NCI-H2196 treated with DMSO at 0.1 percent for 48 hours (cell line): ENCODE measurements at regions not wholly inside any gene's neighbourhood (a gene's known extent, or its start where the extent isn't known, plus 50 kb on each side); places are given as distances from the start of the nearest gene placed in this dataset.

ENCODE experiments used
- DNase-seq: peaks from one replicate; lab custom pipeline; 2025; ENCODE audit not compliant: unreplicated experiment; lab: John Stamatoyannopoulos, UW

DNA sequence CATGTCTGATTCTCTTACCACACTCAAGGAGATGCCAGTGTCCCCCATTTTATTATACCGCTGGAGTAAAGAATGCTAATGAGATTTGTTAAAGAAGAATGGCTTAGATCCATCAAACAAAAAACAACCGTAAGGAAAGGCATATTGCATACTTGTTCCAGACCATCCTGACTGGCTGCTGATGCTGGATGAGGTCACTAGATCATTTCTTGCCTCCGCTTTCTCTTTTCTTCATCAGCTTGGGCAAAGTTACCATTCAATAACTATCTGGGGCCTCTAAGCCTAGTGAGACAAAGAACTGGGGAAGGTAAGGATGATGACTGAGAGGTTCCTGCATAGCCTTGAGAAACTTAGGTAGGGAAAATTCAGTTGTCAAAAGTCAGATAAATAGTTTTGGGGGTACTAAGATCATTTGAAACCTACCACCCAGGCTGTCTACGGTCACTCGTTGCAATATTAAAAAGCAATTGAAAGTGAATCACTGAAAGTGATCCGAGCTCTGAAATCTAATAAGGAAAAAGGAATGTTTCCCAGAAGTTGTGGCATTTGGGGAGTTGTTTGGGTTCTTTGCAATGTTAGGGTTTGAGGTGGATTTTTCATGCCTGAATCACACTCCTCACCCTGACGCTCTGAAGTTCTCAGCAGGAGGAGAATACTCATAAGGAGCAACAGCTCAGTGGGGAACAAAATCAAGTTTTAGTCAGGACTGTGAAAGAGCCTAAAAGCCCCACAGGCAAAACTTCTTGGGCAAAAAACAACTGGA is 176.8 kb downstream of the HHIPL2 start:
- no peak for DNase-seq

DNA sequence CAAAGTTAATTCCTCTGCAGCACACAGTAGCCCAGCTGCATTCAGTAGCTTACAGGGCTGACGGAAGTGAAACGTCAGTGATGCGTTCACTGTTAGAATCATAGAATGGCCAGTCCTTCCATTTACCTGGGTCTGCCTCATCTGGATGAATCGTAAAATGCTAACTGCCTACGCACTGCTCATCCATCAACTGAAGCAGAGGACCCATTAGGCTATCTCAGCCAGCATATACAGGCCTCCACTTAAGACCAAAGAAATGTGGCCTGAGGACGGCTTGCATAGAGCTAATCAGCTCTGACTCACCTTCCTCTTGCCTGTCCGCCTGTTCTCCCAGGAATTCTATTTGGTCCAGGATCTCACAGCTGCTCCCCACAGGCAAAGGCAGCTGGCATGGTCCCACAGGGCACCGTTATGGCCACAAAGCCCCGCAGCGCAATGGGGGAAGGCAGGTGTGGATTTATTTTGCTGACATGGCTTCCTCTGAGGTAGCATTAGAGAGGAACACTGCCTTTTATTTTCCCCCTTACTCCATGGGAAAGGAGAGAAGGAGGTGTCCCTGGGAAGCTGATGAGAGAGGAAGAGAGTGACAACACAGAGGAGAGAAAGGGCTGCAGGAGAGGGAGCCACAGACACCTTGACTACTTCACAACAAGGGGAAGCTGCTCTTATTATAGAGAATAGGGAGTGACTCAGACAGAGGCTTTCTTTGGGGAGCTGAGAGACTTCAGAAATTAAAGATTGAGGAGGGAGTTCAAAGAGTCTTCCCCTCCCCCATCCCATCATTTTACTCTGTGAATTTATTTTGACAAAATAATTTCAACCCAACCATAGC is 177.6 kb downstream of the HHIPL2 start:
- no peak for DNase-seq

DNA sequence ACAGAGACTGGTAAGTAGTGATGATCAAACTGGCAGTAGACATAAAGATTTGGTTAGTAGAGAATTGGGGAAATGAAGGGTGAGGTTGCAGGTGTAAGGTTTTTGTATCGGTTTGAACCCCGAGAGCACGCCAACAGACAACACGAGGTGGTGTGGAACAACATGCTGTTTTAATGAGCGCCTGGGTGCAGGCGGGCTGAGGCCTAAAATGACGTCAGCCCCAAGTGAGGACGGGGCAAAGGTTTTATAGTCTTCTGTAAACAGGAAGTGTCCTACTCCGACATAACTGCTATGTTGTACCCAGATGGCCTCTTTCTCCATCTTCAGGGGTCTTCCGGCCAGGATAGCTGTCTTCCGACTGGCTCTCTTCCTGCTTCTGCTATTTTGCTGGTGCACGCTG is 178.8 kb downstream of the HHIPL2 start:
- no peak for DNase-seq

DNA sequence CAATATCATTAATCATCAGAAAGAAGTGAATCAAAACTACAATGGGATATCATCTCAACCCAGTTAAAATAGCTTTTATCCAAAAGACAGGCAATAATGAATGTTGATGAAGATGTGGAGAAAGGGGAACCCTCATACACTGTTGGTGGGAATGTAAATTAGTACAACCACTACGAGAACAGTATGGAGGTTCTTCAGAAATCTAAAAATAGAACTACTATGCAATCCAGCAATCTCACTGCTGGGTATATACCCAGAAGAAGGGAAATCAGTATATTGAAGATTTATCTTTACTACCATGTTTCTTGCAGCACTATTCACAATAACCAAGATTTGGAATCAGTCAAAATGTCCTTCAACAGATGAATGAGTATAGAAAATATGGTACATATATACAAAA is 189.8 kb downstream of the HHIPL2 start:
- no peak for DNase-seq

DNA sequence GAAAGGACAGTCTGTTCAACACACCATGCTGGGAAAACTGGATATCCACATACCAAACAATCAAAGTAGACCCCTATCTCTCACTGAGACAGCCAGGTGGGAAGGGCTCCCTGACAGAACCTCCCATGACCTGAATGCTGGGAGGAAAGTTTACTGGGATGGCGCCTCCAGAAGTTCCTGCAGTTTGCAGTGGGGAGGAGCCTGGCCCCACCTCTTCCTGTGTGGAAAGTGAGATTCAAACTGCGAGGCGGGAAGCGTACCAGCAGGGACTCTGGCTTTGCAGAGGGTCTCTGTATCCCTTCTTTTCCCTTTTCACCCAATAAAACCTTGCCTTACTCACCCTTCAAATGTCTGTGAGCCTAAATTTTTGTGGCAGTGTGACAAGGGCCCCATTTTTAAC is 190.7 kb downstream of the HHIPL2 start:
- DNase-seq, result no peak

DNA sequence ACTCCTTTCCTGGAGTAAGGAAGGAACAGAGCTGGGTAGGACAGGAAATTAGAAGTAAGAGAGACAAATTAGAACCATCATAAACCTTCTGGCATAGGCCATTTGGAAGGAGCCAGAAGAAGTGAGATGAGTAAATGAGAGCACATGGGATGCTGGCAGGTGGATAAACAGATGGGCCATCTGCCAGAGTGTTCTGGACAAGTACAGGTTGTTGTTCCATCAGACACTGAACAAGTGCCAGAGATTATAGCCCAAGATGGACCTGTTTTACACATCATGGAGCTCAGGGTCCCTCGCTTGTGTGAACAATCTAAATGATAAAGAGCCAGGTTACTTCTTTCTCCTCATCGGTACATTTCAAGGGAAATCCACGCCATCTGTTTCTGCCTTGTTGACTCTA is 200.3 kb downstream of the HHIPL2 start:
- no peak for DNase-seq

DNA sequence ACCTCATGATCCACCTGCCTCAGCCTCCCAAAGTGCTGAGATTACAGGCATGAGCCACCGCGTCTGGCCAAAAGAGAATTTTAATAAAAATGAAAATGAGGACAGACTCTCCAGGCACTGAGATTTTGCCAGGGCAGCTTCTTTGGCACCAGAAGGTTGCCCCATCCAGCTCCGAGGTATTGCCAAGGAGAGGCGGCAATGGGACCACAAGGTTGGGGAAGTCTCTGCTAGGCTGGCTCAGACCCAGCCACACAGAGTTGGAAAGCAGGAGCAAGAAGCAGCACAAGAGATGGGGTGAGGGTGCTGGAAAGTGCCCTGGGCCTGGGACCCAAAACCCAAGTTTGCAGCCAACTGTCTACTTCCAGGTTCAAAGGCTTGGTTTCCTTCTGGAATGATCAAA is 200.9 kb downstream of the HHIPL2 start:
- DNase-seq, result no peak

DNA sequence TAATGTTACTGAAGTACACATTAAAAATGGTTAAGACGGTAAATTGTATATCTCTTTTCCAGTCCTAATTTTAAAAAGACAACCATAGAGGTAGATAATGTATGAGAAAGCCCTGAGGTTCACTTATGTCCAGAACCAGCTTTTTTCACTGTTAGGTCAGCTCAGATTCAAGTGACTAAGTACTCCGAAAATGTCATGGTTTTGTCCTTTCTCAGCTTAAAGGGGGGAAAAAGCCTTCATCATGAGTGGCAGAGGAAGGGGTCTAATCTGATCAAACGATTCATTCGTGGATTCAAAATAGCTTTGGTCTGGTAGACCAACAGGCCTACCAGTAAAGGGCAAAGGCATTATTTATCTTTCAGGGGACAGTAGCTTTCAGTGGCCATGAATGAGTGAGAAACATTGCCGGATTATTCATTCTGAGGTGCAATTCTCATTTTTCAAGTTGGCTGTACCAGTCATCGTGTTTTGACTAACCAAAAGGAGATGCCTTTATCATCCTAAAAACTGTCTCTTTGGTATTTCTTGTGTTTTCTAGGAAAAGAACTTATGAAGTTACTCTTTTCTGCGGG is 208.4 kb downstream of the HHIPL2 start:
- no peak for DNase-seq

DNA sequence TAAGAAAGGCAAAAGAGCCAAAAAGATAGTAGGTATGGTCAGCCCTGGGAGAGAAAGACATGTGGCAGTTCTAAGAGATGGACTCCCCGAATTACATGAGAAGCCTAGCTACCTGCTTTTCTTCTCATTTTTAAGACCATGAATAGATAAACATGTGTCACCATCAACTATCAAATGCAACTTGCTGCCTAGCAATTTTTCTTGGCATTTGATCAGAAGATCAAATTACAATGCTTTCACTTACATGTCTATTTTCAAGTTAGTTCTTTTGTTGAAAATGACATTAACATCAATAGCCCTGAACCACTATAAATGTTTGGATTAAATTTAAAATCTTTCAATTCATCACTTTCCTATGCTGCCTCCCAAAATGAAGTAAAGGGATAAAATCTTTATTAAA is 212.3 kb downstream of the HHIPL2 start:
- no peak for DNase-seq

DNA sequence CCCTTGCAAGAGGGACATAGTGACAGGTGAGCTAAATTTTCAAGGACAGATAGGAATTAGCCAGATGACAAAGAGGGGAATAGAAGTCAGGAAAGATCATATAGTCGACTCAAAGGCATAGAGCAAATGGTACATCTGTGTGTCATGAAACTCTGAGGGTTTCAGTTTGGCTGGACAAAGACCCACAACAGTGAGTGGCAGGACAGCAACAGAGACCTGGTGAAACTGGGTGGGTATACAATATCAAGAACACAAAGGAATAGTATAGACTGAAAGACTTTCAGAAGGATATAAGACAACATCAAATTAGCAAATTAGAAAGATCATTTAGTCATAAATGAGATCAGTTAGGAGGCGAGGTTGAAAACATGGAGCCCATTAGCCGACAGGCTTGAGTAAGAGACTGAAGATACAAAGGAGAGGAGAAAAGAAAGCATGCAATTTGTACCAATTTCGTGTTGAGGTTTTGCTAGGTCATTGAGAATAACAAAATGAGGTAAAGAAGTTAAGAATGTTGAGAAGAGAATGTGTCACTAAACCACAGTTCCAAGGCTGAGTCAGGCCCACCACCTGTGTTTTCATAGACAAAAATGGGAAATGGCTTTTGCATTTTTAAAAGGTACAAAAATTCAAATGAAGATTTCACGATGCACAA is 213.8 kb downstream of the HHIPL2 start:
- DNase-seq, result no peak

DNA sequence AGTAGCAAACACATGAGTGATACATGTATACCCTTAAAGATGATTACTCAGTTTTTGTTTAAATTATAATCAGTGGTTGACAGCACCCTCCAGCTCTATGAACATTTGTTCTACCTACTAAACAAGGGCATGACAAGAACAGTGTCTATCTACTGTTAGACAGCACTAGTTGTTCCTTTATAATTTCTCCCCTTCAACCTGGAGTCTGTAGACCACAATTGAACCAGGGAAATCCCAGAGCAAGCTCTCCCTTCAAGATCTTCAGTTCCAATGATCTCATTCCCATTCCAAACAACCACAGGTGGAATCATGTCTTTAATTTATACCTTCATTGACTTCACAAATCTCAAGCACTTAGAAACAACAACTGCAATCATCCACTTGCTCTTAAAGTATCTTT is 216.1 kb downstream of the HHIPL2 start:
- DNase-seq, result no peak

DNA sequence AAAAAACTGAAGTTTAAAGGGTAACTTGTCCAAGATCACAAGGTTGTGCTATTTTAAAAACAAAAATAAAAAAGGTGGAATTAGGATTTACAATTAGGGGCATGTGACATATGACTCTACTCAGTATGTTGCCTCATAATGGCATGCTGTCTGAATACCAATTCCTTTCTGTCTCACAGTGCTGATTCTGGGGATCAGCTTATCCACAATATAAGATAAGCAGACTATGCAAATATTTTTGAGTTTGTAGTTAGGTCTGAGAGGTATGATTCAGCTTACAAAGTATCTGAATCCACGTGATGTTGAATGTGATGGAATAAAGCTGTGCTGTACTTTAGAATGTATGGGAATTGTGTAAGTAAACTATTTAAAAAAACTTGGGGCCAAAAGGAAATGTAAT is 216.6 kb downstream of the HHIPL2 start:
- DNase-seq, result no peak

DNA sequence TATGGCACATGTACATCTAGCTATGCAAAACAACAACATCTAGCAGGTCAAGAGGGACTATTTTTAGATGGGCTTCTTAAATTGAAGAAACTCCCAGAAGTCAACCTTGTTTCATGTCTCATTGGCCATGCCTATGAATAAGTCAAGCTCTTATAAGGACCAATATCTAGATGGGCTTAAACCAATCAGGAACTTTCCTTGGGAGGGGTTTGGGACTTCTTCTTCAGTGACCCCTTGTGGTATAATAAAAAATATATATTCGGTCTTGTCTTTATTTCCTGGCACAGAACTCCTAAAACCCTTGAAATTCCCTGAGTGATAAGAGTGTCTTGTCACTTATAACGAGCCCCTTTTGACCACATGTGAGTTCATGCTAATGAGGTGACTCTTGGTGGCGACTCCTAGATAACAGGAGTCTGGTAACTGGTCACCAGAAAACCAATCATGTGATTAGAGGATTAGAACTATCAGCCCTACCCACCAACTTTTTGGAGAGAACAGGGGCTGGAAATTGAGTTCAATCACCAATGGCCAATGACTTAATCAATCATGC is 218.3 kb downstream of the HHIPL2 start:
- DNase-seq, result no peak

DNA sequence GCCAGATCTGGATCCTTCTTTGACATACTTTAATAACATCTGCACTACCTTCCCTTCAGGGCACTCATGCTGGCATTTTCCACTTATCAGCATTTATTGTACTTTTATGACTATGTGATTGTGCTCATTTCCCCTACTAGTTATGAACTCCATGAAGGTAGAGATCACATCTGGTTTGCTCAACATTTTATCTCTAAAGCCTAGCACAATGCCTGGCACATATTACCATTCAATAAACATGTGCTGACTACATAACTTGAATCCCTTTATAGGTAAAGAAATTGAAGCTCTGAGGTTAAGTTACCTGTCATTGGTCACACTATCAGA is 221.2 kb downstream of the HHIPL2 start:
- no peak for DNase-seq

DNA sequence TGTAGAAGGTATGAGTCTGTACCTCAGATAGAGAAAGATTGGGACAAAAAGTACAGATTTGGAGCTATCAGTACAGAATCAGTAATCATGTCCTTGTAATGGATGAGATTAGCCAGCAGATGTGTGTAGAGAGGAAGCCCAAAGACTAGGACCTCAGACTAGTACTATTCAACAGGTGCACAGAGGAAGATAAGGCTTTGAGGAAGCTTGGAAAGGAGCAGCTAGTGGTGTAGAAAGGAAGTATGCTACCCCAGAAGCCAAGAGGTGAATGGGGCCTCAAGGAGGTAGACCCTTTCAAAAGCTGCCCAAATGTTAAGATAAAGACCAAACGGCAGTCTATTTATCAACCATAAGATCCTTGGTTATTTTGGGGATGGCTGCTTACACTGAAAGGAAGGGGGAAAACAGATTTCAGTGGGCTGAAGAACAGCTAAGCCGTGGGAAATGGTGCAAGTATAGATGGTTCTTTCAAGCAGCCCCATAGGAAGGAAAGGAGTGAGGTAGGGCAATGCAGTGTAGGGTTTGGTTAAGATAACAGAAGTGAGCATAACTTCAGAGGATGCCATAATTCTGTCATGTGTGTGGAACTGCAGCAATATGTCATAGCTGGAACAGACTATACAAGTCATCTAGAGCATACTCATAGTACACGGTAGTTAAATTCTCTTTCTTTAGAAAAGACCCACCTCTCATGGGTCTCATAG is 221.7 kb downstream of the HHIPL2 start:
- no peak for DNase-seq

DNA sequence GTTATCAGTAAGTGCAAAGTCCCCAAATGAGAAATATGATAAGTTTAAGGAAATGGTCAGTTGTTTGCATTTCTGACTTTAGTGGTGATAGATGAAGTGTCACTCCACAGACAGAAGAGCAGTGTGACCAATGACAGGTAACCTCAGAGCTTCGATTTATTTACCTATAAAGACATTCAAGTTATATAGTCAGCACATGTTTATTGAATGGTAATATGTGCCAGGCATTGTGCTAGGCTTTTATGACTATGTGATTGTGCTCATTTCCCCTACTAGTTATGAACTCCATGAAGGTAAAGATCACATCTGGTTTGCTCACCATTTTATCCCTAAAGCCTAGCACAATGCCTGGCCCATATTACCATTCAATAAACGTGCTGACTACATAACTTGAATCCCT is 222.4 kb downstream of the HHIPL2 start:
- no peak for DNase-seq

DNA sequence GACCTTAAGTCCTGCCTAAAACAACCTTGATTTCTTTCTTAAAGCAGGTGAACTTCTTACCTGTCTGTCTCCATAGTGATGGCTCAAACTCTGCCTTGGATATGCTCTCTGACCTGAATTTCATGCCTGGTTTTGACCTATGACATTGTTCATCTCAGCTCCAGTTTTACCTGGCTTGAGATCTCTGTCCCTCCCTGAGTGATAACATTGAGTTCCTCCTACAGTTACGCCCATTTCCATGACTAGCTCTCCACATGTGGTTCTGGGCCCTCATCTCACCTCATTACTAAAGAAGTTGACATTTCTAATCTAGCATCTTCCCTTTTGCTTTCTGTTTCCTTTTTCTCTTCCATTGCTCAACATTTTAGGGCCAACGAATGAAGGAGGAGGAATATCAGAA is 233.1 kb downstream of the HHIPL2 start:
- no peak for DNase-seq

DNA sequence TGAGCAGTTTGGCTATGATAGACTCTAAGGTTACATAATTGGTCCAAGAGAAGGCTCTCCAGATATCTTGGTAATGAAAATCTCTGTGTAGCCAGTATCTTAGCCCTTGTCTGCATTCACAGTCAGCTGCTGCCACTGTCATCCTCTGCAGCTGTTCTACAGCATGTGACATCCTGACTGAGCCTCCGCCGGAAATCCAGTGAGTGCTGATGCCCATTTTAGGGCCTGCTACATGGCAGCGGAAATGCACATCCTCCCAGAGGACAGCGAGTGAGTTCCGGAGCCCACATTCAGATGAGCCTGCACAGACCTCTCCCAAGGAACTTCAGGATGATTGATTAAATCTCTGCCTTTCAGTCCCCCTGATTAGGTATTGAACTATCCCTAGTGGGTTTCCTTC is 237.1 kb downstream of the HHIPL2 start:
- DNase-seq, result no peak

DNA sequence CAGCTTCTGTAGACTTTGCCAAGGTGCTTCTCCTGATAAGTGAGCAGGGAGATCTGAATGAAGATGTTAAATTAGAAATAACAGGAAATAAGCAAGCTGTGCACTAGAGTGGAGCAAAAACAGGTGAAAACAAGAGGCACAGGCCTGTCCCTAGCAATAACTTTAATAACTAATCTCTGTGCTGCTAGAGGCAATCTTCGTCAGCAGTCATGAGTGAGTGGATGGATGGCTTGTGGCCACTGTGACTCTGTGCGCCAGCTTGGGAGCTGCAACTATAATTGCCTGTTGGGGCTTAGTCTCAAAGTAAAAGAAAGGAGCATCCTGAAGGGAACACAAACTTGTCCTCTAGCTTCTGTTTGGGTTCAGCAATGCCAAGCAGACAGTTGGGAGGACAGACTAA is 240.3 kb downstream of the HHIPL2 start:
- no peak for DNase-seq

DNA sequence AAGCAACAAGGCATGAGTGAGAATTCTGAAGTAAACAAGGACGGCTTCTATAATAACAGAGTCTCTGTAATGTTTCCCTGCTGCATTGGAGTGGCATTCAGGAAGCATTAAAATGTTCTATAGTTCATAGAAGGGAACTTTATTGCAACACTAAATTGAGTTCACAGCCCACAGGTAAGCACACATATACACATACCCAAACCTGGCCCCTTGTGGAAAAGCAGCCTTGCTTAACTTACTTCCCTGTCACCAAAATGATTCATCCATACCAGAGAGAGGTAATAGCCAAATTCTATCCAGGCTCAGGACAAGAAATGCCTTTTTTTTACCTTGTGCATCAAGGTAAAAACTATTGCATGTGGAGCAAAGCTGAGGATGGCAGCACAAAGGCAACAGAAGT is 241.4 kb downstream of the HHIPL2 start:
- no peak for DNase-seq

DNA sequence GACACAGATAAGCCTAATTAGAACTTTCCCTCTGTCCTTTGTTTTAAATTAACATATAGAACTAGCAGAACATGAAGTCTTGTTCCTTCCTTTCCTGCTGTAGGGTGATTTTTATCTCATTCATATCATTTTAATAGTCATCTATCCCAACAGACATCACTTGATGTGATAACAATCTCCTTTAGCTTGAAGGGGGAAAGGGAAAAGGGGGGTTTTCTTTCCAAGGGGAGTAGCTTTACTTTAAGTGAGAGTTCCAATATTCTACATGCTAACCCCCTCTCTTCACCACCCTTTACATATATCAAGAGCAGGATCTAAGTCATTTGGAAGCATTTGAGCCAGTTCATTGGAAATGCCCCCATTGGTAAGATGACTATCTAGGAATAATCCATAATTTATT is 241.9 kb downstream of the HHIPL2 start:
- no peak for DNase-seq
